Ovary (tissue), 3 donors: ENCODE measurements at regions not wholly inside any gene's neighbourhood (a gene's known extent, or its start where the extent isn't known, plus 50 kb on each side); places are given as distances from the start of the nearest gene placed in this dataset.

Source experiments
- CTCF ChIP-seq, 3 donors: fragments of 450-650 bp in 2 of 3; fragments of 200-600 bp in 1 of 3; IDR thresholded peaks; one replicate each; pipeline versions ENCODE4 v1.5.1 to v1.8.0; 2016 to 2022; ENCODE audit warnings: antibody characterized with exemption in 3 of 3, mild to moderate bottlenecking in 1 of 3
- POLR2A ChIP-seq: fragments of 450-650 bp; IDR thresholded peaks from one replicate; pipeline ENCODE4 v1.6.1; 2017; ENCODE audit warnings: antibody characterized with exemption, mild to moderate bottlenecking, moderate library complexity
- donor health status: DM: no; HTN: no; CAD: no.

GRCh38 chr2:216911886-216912285, 52.0 kb upstream of the TNP1 start:
- TF ChIP-seq CTCF (IDR thresholded peaks at IDR 0.05) (no peak), POLR2A (no peak)
